Liver (tissue), 8 donors: ENCODE measurements at regions not wholly inside any gene's neighbourhood (a gene's known extent, or its start where the extent isn't known, plus 50 kb on each side); places are given as distances from the start of the nearest gene placed in this dataset.

Experiments
- DNase-seq: peaks from one replicate; pipeline ENCODE4 v3.0.0-alpha.2; 2017; ENCODE audit warnings: low spot score
- H3K27ac ChIP-seq, 2 donors: one replicate each; pipeline ENCODE4 v1.7.0; 2013; ENCODE audit warnings: inconsistent platforms in 2 of 2, low read length in 2 of 2, control low read depth in 1 of 2, low read depth in 1 of 2, mild to moderate bottlenecking in 1 of 2
- H3K27me3 ChIP-seq, 4 donors: one replicate each; pipeline versions ENCODE4 v1.6.1 to v1.7.0; 2013; ENCODE audit warnings: low read length in 3 of 4, inconsistent platforms in 1 of 4, mild to moderate bottlenecking in 1 of 4, moderate library complexity in 1 of 4; ENCODE audit not compliant: control insufficient read depth in 4 of 4, insufficient read depth in 4 of 4
- H3K36me3 ChIP-seq, 4 donors: one replicate each; pipeline versions ENCODE4 v1.6.1 to v1.7.0; 2013; ENCODE audit warnings: low read length in 3 of 4, mild to moderate bottlenecking in 3 of 4, low read depth in 1 of 4, moderate library complexity in 1 of 4; ENCODE audit not compliant: control insufficient read depth in 4 of 4, insufficient read depth in 3 of 4
- H3K4me1 ChIP-seq, 4 donors: one replicate each; pipeline versions ENCODE4 v1.6.1 to v1.7.0; 2013; ENCODE audit warnings: low read length in 3 of 4, mild to moderate bottlenecking in 3 of 4, moderate library complexity in 1 of 4; ENCODE audit not compliant: control insufficient read depth in 4 of 4, insufficient read depth in 4 of 4
- H3K4me3 ChIP-seq, 3 donors: one replicate each; pipeline versions ENCODE4 v1.6.1 to v1.7.0; 2013; ENCODE audit warnings: low read length in 3 of 3, control low read depth in 1 of 3, low read depth in 1 of 3, mild to moderate bottlenecking in 1 of 3
- H3K9ac ChIP-seq, 2 donors: one replicate each; pipeline ENCODE4 v1.7.0; 2013; ENCODE audit warnings: low read length in 2 of 2, mild to moderate bottlenecking in 2 of 2, moderate library complexity in 2 of 2, control low read depth in 1 of 2, low read depth in 1 of 2
- H3K9me3 ChIP-seq, 4 donors: one replicate each; pipeline versions ENCODE4 v1.6.1 to v1.7.0; 2013; ENCODE audit warnings: low read length in 3 of 4; ENCODE audit not compliant: control insufficient read depth in 4 of 4
- FOXA1 ChIP-seq: IDR thresholded peaks from 2 replicates; pipeline ENCODE4 v1.6.1; 2016; ENCODE audit warnings: antibody characterized with exemption
- FOXA2 ChIP-seq: IDR thresholded peaks from 2 replicates; pipeline ENCODE4 v1.6.1; 2016; ENCODE audit warnings: antibody characterized with exemption
- GABPA ChIP-seq, 2 donors: IDR thresholded peaks in 1 of 2; conservative IDR thresholded peaks in 1 of 2; 2 replicates each; pipeline ENCODE4 v1.6.1; 2016; ENCODE audit warnings: antibody characterized with exemption in 2 of 2, mild to moderate bottlenecking in 1 of 2, moderate library complexity in 1 of 2
- HNF4A ChIP-seq, 2 donors: conservative IDR thresholded peaks; 2 replicates each; pipeline ENCODE4 v1.6.1; 2016; ENCODE audit warnings: antibody characterized with exemption in 2 of 2, mild to moderate bottlenecking in 2 of 2
- HNF4G ChIP-seq: IDR thresholded peaks from 2 replicates; pipeline ENCODE4 v1.6.1; 2016; ENCODE audit warnings: antibody characterized with exemption
- JUND ChIP-seq, 2 donors: IDR thresholded peaks; 2 replicates each; pipeline ENCODE4 v1.6.1; 2016; ENCODE audit warnings: antibody characterized with exemption in 2 of 2
- RXRA ChIP-seq, 2 donors: IDR thresholded peaks; 2 replicates each; pipeline ENCODE4 v1.6.1; 2017 to 2018; ENCODE audit warnings: antibody characterized with exemption in 2 of 2, mild to moderate bottlenecking in 1 of 2
- SP1 ChIP-seq: IDR thresholded peaks from 2 replicates; pipeline ENCODE4 v1.6.1; 2018; ENCODE audit warnings: antibody characterized with exemption, mild to moderate bottlenecking
- YY1 ChIP-seq: IDR thresholded peaks from 2 replicates; pipeline ENCODE4 v1.6.1; 2016; ENCODE audit warnings: antibody characterized with exemption, mild to moderate bottlenecking
- WGBS: extraction: QIAGEN DNeasy Blood & Tissue Kit; methylation state at CpG from one replicate; pipeline ENCODE4 v1.1.7; 2013; 5-methylcytosine and 5-hydroxymethylcytosine counted together
- TF ChIP-seq, protein P1 (sequence below): IDR thresholded peaks from 2 replicates; pipeline ENCODE4 v1.6.1; 2016; ENCODE audit warnings: antibody characterized with exemption
- TF ChIP-seq, protein P2 (sequence below): IDR thresholded peaks from 2 replicates; pipeline ENCODE4 v1.6.1; 2016; ENCODE audit warnings: antibody characterized with exemption
- TF ChIP-seq, protein P3 (sequence below): fragments of 150-350 bp; IDR thresholded peaks from 2 replicates; pipeline ENCODE4 v1.5.1; 2017; ENCODE audit warnings: improper control_type of control experiment, low read depth, low read length; ENCODE audit not compliant: missing input control
- TF ChIP-seq, protein P4 (sequence below): IDR thresholded peaks from 2 replicates; pipeline ENCODE4 v1.6.1; 2016; ENCODE audit warnings: antibody characterized with exemption, mild to moderate bottlenecking
- donor health status: healthy.
- donor health status: healthy.
- donor health status: healthy.
- donor health status: healthy.
- donor health status: healthy.

DNA sequence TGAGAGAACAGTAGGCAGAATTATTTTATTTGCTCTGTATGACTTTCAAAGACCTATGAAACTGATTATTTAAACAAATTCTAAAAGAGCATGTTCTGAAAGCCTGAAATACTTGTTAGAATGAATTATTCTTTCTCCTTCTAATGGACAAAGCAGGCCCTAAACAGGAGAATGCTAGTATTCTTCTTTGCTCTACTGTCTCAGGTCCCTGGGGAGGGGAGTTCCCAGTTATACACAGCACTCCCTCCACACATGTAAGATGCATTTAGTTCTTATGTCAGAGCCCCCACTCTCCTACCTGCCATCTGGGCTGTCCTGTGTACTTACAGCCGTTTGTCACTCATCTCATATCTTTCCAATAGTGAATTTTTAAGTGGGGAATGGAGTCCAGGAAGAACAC is 633.5 kb upstream of the ANKRD30A start:
- no peak overlapping the region for H3K27ac ChIP-seq
- TF ChIP-seq HNF4G = no peak
- no peak for TF ChIP-seq YY1
- no peak for TF ChIP-seq HNF4A (conservative IDR thresholded peaks at IDR 0.05)
- TF ChIP-seq, protein P1, sequence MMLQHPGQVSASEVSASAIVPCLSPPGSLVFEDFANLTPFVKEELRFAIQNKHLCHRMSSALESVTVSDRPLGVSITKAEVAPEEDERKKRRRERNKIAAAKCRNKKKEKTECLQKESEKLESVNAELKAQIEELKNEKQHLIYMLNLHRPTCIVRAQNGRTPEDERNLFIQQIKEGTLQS = no peak
- TF ChIP-seq JUND (IDR thresholded peaks at IDR 0.05) = no peak
- TF ChIP-seq GABPA (IDR thresholded peaks at IDR 0.05 in 1 of 2, conservative IDR thresholded peaks at IDR 0.05 in 1 of 2) = no peak
- TF ChIP-seq, protein P2, sequence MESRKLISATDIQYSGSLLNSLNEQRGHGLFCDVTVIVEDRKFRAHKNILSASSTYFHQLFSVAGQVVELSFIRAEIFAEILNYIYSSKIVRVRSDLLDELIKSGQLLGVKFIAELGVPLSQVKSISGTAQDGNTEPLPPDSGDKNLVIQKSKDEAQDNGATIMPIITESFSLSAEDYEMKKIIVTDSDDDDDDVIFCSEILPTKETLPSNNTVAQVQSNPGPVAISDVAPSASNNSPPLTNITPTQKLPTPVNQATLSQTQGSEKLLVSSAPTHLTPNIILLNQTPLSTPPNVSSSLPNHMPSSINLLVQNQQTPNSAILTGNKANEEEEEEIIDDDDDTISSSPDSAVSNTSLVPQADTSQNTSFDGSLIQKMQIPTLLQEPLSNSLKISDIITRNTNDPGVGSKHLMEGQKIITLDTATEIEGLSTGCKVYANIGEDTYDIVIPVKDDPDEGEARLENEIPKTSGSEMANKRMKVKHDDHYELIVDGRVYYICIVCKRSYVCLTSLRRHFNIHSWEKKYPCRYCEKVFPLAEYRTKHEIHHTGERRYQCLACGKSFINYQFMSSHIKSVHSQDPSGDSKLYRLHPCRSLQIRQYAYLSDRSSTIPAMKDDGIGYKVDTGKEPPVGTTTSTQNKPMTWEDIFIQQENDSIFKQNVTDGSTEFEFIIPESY = no peak
- TF ChIP-seq, protein P3, sequence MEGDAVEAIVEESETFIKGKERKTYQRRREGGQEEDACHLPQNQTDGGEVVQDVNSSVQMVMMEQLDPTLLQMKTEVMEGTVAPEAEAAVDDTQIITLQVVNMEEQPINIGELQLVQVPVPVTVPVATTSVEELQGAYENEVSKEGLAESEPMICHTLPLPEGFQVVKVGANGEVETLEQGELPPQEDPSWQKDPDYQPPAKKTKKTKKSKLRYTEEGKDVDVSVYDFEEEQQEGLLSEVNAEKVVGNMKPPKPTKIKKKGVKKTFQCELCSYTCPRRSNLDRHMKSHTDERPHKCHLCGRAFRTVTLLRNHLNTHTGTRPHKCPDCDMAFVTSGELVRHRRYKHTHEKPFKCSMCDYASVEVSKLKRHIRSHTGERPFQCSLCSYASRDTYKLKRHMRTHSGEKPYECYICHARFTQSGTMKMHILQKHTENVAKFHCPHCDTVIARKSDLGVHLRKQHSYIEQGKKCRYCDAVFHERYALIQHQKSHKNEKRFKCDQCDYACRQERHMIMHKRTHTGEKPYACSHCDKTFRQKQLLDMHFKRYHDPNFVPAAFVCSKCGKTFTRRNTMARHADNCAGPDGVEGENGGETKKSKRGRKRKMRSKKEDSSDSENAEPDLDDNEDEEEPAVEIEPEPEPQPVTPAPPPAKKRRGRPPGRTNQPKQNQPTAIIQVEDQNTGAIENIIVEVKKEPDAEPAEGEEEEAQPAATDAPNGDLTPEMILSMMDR = no peak
- no peak for TF ChIP-seq SP1
- no peak for TF ChIP-seq RXRA (IDR thresholded peaks at IDR 0.05)
- no peak for TF ChIP-seq FOXA1
- WGBS = 61% methylated on average over 1 of the region's 1 CpG
- no peaks in the 10 kb centered on the region for H3K4me1 ChIP-seq
- no peaks in the 10 kb centered on the region for H3K9me3 ChIP-seq
- no peak overlapping the region for H3K9ac ChIP-seq
- H3K4me3 ChIP-seq = no peak overlapping the region
- no peak for DNase-seq
- H3K36me3 ChIP-seq = no peaks in the 10 kb centered on the region
- no peaks in the 10 kb centered on the region for H3K27me3 ChIP-seq

DNA sequence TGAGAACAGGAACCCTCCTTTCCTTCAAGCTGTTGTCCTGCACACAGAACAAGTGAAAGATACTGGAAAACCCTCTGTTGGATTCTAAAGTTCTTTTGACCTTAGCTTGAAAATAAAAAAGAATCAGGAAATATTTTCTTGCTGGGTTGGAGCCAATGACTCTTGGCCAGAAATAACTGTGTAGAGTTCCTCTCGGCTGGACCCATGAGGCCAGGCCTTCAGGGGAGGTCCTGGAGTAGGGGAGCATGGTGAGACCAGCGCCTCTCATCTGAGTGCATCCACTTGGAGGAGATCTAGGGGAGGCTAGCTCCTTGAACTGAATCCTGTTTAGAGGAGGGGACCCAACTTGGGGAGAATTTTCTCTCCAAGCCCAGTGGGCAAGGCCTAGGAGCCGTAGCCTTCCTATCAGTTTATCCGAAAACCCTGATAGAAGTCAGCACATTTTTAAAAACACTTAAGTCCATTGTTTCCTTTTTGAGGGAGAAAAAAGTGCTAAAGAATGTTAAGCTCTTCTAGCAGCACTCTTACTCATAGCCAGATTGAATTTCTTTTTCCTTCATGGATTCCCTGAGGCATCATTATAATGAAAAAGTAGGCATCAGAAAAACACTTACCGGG is 635.7 kb upstream of the ANKRD30A start:
- Histone ChIP-seq H3K9me3 (no peaks in the 10 kb centered on the region), H3K4me3 (no peak overlapping the region), H3K27me3 (no peaks in the 10 kb centered on the region), H3K9ac (no peak overlapping the region), H3K27ac (no peak overlapping the region), H3K36me3 (no peaks in the 10 kb centered on the region), H3K4me1 (no peaks in the 10 kb centered on the region)
- no peak for TF ChIP-seq YY1
- TF ChIP-seq JUND (IDR thresholded peaks at IDR 0.05) = no peak
- TF ChIP-seq, protein P2 = no peak
- TF ChIP-seq, protein P4, sequence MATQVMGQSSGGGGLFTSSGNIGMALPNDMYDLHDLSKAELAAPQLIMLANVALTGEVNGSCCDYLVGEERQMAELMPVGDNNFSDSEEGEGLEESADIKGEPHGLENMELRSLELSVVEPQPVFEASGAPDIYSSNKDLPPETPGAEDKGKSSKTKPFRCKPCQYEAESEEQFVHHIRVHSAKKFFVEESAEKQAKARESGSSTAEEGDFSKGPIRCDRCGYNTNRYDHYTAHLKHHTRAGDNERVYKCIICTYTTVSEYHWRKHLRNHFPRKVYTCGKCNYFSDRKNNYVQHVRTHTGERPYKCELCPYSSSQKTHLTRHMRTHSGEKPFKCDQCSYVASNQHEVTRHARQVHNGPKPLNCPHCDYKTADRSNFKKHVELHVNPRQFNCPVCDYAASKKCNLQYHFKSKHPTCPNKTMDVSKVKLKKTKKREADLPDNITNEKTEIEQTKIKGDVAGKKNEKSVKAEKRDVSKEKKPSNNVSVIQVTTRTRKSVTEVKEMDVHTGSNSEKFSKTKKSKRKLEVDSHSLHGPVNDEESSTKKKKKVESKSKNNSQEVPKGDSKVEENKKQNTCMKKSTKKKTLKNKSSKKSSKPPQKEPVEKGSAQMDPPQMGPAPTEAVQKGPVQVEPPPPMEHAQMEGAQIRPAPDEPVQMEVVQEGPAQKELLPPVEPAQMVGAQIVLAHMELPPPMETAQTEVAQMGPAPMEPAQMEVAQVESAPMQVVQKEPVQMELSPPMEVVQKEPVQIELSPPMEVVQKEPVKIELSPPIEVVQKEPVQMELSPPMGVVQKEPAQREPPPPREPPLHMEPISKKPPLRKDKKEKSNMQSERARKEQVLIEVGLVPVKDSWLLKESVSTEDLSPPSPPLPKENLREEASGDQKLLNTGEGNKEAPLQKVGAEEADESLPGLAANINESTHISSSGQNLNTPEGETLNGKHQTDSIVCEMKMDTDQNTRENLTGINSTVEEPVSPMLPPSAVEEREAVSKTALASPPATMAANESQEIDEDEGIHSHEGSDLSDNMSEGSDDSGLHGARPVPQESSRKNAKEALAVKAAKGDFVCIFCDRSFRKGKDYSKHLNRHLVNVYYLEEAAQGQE = no peak
- TF ChIP-seq FOXA2 = no peak
- no peak for DNase-seq
- WGBS = 81% methylated on average over 5 of the region's 5 CpGs
